ENCODE measurements at regions not wholly inside any gene's neighbourhood (a gene's known extent, or its start where the extent isn't known, plus 50 kb on each side); places are given as distances from the start of the nearest gene placed in this dataset.

- H3K27ac ChIP-seq, result no peak overlapping the region
- H3K36me3 ChIP-seq, result no peaks in the 10 kb centered on the region
- H3K27me3 ChIP-seq, result no peaks in the 10 kb centered on the region
- no peaks in the 10 kb centered on the region for H3K4me1 ChIP-seq (ENCODE audit: low read depth)
- TF ChIP-seq CTCF (IDR thresholded peaks at IDR 0.05; ENCODE audit: low read depth, low read length), result no peak
- peaks cover 4% of the 10 kb centered on the region for H3K9me3 ChIP-seq (ENCODE audit: low read depth)
- DNase-seq (ENCODE audit: low read depth in 1 of 2, low spot score in 1 of 2), result no peak
- H3K4me3 ChIP-seq, result no peak overlapping the region
Observed at GRCh38 chr3:146305808-146306423, 55.0 kb upstream of the PLSCR4 start.

GRCh38 chr3:146300768-146301167, 49.9 kb upstream of the PLSCR4 start:
- Histone ChIP-seq H3K4me1 (ENCODE audit: low read depth) (no peaks in the 10 kb centered on the region), H3K27me3 (no peaks in the 10 kb centered on the region)
- no peak for DNase-seq (ENCODE audit: low read depth in 1 of 2, low spot score in 1 of 2)

More at GRCh38 chr3:146300768-146301167, 49.9 kb upstream of the PLSCR4 start:
- H3K4me3 ChIP-seq, result no peak overlapping the region
- no peaks in the 10 kb centered on the region for H3K36me3 ChIP-seq
- TF ChIP-seq CTCF (IDR thresholded peaks at IDR 0.05; ENCODE audit: low read depth, low read length), result no peak
- no peaks in the 10 kb centered on the region for H3K9me3 ChIP-seq (ENCODE audit: low read depth)
- H3K27ac ChIP-seq, result no peak overlapping the region

All from cardiac muscle cell (in vitro differentiated cells and primary cell).